MM.1S (cell line): ENCODE measurements at regions not wholly inside any gene's neighbourhood (a gene's known extent, or its start where the extent isn't known, plus 50 kb on each side); places are given as distances from the start of the nearest gene placed in this dataset.

Experiments
- EZH2 ChIP-seq: fragments of 300-600 bp; sonication (generic); optimal IDR thresholded peaks from 2 replicates; pipeline ENCODE3; 2017; ENCODE audit warnings: low read depth, mild to moderate bottlenecking, antibody characterized with exemption, low read length, mixed read lengths
- EZH2phosphoT487 ChIP-seq: fragments of 300-600 bp; sonication (generic); IDR thresholded peaks from 2 replicates; pipeline ENCODE4 v1.6.1; 2018; ENCODE audit warnings: antibody characterized with exemption, low read length
- TF ChIP-seq, protein P1 (sequence below): fragments of 300-600 bp; sonication (generic); IDR thresholded peaks from 2 replicates; pipeline ENCODE4 v1.5.1; 2016; ENCODE audit warnings: antibody characterized with exemption, low read length, mixed read lengths

DNA sequence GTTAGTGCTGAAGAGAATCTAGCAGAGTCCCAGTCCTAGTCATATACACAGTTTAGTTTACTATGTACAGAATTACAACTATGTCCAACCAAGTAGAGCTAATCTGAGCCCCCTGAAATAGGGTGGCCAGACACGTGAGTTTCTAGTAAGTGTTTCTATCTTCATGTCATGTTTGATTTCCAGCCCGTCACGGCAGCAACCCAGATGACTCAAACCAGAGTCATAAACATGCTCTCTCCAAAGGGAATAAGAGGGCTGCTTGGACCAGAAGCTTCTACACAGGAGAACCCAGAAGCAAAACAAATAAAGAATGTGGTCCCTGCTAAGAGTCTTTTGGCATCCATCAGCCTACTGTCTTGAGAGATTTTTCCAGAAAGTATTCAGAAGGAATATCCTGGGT lies 64.9 kb upstream of the WIPF1 start:
- TF ChIP-seq, protein P1, sequence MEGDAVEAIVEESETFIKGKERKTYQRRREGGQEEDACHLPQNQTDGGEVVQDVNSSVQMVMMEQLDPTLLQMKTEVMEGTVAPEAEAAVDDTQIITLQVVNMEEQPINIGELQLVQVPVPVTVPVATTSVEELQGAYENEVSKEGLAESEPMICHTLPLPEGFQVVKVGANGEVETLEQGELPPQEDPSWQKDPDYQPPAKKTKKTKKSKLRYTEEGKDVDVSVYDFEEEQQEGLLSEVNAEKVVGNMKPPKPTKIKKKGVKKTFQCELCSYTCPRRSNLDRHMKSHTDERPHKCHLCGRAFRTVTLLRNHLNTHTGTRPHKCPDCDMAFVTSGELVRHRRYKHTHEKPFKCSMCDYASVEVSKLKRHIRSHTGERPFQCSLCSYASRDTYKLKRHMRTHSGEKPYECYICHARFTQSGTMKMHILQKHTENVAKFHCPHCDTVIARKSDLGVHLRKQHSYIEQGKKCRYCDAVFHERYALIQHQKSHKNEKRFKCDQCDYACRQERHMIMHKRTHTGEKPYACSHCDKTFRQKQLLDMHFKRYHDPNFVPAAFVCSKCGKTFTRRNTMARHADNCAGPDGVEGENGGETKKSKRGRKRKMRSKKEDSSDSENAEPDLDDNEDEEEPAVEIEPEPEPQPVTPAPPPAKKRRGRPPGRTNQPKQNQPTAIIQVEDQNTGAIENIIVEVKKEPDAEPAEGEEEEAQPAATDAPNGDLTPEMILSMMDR, result no peak
- TF ChIP-seq EZH2, result no peak
- TF ChIP-seq EZH2phosphoT487, result no peak
